Erythroblast (primary cell): ENCODE measurements at regions not wholly inside any gene's neighbourhood (a gene's known extent, or its start where the extent isn't known, plus 50 kb on each side); places are given as distances from the start of the nearest gene placed in this dataset.

Experiments
- DNase-seq, 2 experiments: peaks; one replicate each; lab custom pipeline; 2025; lab: John Stamatoyannopoulos, UW
- GATA1 ChIP-seq: IDR thresholded peaks from 2 replicates; pipeline ENCODE4 v1.6.1; 2011; ENCODE audit warnings: low read depth, mild to moderate bottlenecking, control low read depth, low read length, moderate library complexity
- POLR2A ChIP-seq: IDR thresholded peaks from 2 replicates; pipeline ENCODE4 v1.6.1; 2011; ENCODE audit warnings: mild to moderate bottlenecking, low read length

GRCh38 chr5:158531860-158532259 is 567.9 kb downstream of the EBF1 start:
- no peak for DNase-seq
- TF ChIP-seq POLR2A (no peak), GATA1 (no peak)

GRCh38 chr5:158530115-158530514 is 569.6 kb downstream of the EBF1 start:
- no peak for TF ChIP-seq POLR2A
- TF ChIP-seq GATA1 = no peak
- no peak for DNase-seq

- DNase-seq = no peak
- TF ChIP-seq GATA1 (no peak), POLR2A (no peak)
Observed at GRCh38 chr5:158529454-158529853, 570.3 kb downstream of the EBF1 start.

- DNase-seq = no peak
- TF ChIP-seq POLR2A (no peak), GATA1 (no peak)
Observed at GRCh38 chr5:158525663-158526062, 574.1 kb downstream of the EBF1 start.

- TF ChIP-seq GATA1 = no peak
- no peak for TF ChIP-seq POLR2A
- DNase-seq = no peak
Observed at GRCh38 chr5:158524070-158524469, 575.6 kb downstream of the EBF1 start.

GRCh38 chr5:158522776-158523175 is 576.9 kb downstream of the EBF1 start:
- DNase-seq = no peak

GRCh38 chr5:158521995-158522394 is 577.7 kb downstream of the EBF1 start:
- DNase-seq = no peak
- TF ChIP-seq GATA1 (no peak), POLR2A (no peak)

More at GRCh38 chr5:158522776-158523175, 576.9 kb downstream of the EBF1 start:
- TF ChIP-seq GATA1 = no peak
- no peak for TF ChIP-seq POLR2A

- no peak for DNase-seq
- TF ChIP-seq POLR2A = no peak
- TF ChIP-seq GATA1 = no peak
Observed at GRCh38 chr5:158519433-158520021, 580.2 kb downstream of the EBF1 start.

GRCh38 chr5:158516521-158516920 is 583.2 kb downstream of the EBF1 start:
- TF ChIP-seq POLR2A = no peak
- TF ChIP-seq GATA1 = no peak
- DNase-seq = no peak

- no peak for DNase-seq
- TF ChIP-seq GATA1 (no peak), POLR2A (no peak)
Observed at GRCh38 chr5:158514986-158515359, 584.7 kb downstream of the EBF1 start.

- no peak for DNase-seq
- TF ChIP-seq POLR2A = no peak
- no peak for TF ChIP-seq GATA1
Observed at GRCh38 chr5:158514319-158514985, 585.3 kb downstream of the EBF1 start.

- no peak for DNase-seq
- TF ChIP-seq GATA1 (no peak), POLR2A (no peak)
Observed at GRCh38 chr5:158513490-158514318, 586.0 kb downstream of the EBF1 start.

- DNase-seq = no peak
- TF ChIP-seq GATA1 (no peak), POLR2A (no peak)
Observed at GRCh38 chr5:158511454-158511853, 588.3 kb downstream of the EBF1 start.

- DNase-seq = no peak
- TF ChIP-seq GATA1 (no peak), POLR2A (no peak)
Observed at GRCh38 chr5:158510479-158510878, 589.2 kb downstream of the EBF1 start.
